SK-N-SH treated with all-trans-retinoic acid at 6 μM for 48 hours (cell line): ENCODE measurements at regions not wholly inside any gene's neighbourhood (a gene's known extent, or its start where the extent isn't known, plus 50 kb on each side); places are given as distances from the start of the nearest gene placed in this dataset.

Source experiments
- ATAC-seq: fragments of 200-7000 bp; cut with Tn5 transposase; 3 replicates; pipeline ENCODE4 v1.9.1; 2020; ENCODE audit warnings: mild to moderate bottlenecking, moderate library complexity
- ARNTL ChIP-seq: fragments of 450-650 bp; formaldehyde crosslinking; IDR thresholded peaks from 2 replicates; pipeline ENCODE4 v1.5.0; 2020; ENCODE audit warnings: low read depth, mild to moderate bottlenecking, moderate library complexity, borderline replicate concordance
- BACH2 ChIP-seq: fragments of 250-450 bp; sonication (Bioruptor Pico); IDR thresholded peaks from 2 replicates; pipeline ENCODE4 v1.9.0; 2021; ENCODE audit warnings: mild to moderate bottlenecking, borderline replicate concordance
- CSDC2 ChIP-seq: fragments of 250-450 bp; sonication (Bioruptor Pico); IDR thresholded peaks from 2 replicates; pipeline ENCODE4 v1.5.0; 2020; ENCODE audit warnings: mild to moderate bottlenecking, moderate library complexity
- ESRRG ChIP-seq: fragments of 250-450 bp; sonication (Bioruptor Pico); IDR thresholded peaks from 2 replicates; pipeline ENCODE4 v1.6.1; 2021; ENCODE audit warnings: mild to moderate bottlenecking
- GLIS3 ChIP-seq: fragments of 250-450 bp; sonication (Bioruptor Pico); IDR thresholded peaks from 2 replicates; pipeline ENCODE4 v1.5.0; 2020; ENCODE audit warnings: mild to moderate bottlenecking, moderate library complexity
- ISL1 ChIP-seq: fragments of 250-450 bp; sonication (Bioruptor Pico); IDR thresholded peaks from 2 replicates; pipeline ENCODE4 v2.1.2; 2022; ENCODE audit warnings: mild to moderate bottlenecking, moderate library complexity
- OSR1 ChIP-seq: fragments of 250-450 bp; sonication (Bioruptor Pico); IDR thresholded peaks from 2 replicates; pipeline ENCODE4 v1.8.0; 2022; ENCODE audit warnings: moderate library complexity, mild to moderate bottlenecking, inconsistent platforms
- PPARA ChIP-seq: fragments of 250-450 bp; sonication (Bioruptor Pico); IDR thresholded peaks from 2 replicates; pipeline ENCODE4 v1.5.0; 2020; ENCODE audit warnings: mild to moderate bottlenecking, borderline replicate concordance
- SNAI2 ChIP-seq: fragments of 250-450 bp; sonication (Bioruptor Pico); IDR thresholded peaks from 2 replicates; pipeline ENCODE4 v1.5.0; 2020; ENCODE audit warnings: mild to moderate bottlenecking, moderate library complexity
- TCF4 ChIP-seq: fragments of 250-450 bp; sonication (Bioruptor Pico); IDR thresholded peaks from 2 replicates; pipeline ENCODE4 v1.8.0; 2021; ENCODE audit warnings: mild to moderate bottlenecking, moderate library complexity, borderline replicate concordance
- TOX ChIP-seq: fragments of 250-450 bp; sonication (Bioruptor Pico); IDR thresholded peaks from 2 replicates; pipeline ENCODE4 v1.8.0; 2021; ENCODE audit warnings: mild to moderate bottlenecking, moderate library complexity, borderline replicate concordance
- ZC3H10 ChIP-seq: fragments of 250-450 bp; sonication (Bioruptor Pico); IDR thresholded peaks from 2 replicates; pipeline ENCODE4 v1.5.1; 2021; ENCODE audit warnings: mild to moderate bottlenecking, moderate library complexity
- ZFP3 ChIP-seq: fragments of 250-450 bp; sonication (Bioruptor Pico); IDR thresholded peaks from 2 replicates; pipeline ENCODE4 v1.5.0; 2020; ENCODE audit warnings: mild to moderate bottlenecking, moderate library complexity
- ZFP30 ChIP-seq: fragments of 450-650 bp; formaldehyde crosslinking; IDR thresholded peaks from 2 replicates; pipeline ENCODE4 v1.5.0; 2022; ENCODE audit warnings: mild to moderate bottlenecking, moderate library complexity
- ZNF565 ChIP-seq: fragments of 450-650 bp; formaldehyde crosslinking; conservative IDR thresholded peaks from 2 replicates; pipeline ENCODE4 v1.5.0; 2020; ENCODE audit warnings: low read depth, mild to moderate bottlenecking, moderate library complexity
- TF ChIP-seq, protein P1 (sequence below): fragments of 250-450 bp; sonication (Bioruptor Pico); IDR thresholded peaks from 2 replicates; pipeline ENCODE4 v1.5.0; 2020; ENCODE audit warnings: mild to moderate bottlenecking, moderate library complexity
- TF ChIP-seq, protein P2 (sequence below): fragments of 250-450 bp; sonication (Bioruptor Pico); IDR thresholded peaks from 2 replicates; pipeline ENCODE4 v1.5.1; 2021; ENCODE audit warnings: mild to moderate bottlenecking, moderate library complexity
- TF ChIP-seq, protein P3 (sequence below): fragments of 250-450 bp; sonication (Bioruptor Pico); IDR thresholded peaks from 2 replicates; pipeline ENCODE4 v1.8.0; 2021; ENCODE audit warnings: low read depth, mild to moderate bottlenecking, moderate library complexity, borderline replicate concordance

DNA sequence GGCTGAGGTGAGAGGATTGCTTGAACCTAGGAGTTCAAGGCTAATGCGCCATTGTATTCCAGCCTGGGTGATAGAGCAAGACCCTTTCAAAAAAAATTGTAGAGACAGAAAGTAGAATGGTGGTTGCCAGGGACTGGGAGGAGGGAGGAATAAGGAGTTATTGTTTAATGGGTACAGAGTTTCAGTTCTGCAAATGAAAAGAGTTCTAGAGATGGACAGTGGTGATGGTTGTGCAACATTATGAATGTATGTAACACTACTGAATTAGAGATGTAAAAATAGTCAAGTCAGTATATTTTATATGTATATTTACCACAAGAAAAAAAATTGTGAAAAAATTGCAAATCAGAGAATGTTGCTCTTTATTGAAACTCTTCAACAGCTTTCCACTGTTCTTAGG is 266.5 kb upstream of the NPY start:
- ATAC-seq: no peak
- TF ChIP-seq CSDC2 (CRISPR knock-in tag) (no peak), TCF4 (CRISPR knock-in tag) (no peak), ARNTL (CRISPR knock-in tag) (no peak), ZFP30 (CRISPR knock-in tag) (no peak)
- TF ChIP-seq, protein P1, sequence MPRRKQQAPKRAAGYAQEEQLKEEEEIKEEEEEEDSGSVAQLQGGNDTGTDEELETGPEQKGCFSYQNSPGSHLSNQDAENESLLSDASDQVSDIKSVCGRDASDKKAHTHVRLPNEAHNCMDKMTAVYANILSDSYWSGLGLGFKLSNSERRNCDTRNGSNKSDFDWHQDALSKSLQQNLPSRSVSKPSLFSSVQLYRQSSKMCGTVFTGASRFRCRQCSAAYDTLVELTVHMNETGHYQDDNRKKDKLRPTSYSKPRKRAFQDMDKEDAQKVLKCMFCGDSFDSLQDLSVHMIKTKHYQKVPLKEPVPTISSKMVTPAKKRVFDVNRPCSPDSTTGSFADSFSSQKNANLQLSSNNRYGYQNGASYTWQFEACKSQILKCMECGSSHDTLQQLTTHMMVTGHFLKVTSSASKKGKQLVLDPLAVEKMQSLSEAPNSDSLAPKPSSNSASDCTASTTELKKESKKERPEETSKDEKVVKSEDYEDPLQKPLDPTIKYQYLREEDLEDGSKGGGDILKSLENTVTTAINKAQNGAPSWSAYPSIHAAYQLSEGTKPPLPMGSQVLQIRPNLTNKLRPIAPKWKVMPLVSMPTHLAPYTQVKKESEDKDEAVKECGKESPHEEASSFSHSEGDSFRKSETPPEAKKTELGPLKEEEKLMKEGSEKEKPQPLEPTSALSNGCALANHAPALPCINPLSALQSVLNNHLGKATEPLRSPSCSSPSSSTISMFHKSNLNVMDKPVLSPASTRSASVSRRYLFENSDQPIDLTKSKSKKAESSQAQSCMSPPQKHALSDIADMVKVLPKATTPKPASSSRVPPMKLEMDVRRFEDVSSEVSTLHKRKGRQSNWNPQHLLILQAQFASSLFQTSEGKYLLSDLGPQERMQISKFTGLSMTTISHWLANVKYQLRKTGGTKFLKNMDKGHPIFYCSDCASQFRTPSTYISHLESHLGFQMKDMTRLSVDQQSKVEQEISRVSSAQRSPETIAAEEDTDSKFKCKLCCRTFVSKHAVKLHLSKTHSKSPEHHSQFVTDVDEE (CRISPR knock-in tag): no peak
- TF ChIP-seq, all 23 proteins: peak for 0

DNA sequence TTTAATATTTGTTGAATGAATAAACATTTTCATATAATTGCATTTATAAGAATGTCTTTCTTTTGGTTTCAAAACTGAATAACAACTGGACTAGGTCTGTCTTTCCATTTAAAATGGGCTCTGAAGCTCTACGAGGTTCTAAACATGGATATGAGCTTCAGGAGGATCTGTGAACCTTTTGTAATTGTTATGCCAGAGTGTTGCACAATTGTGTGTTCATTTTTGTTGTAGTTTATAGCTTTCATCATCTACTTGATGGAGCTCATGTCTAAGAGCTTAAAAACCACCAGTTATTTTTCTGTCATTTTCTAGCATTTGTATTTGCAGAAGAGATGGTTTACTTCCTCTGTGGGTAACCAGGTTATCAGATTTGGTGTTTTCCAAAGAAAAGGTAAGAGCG is 265.7 kb upstream of the NPY start:
- no peak for ATAC-seq
- TF ChIP-seq, protein P1 (CRISPR knock-in tag): no peak
- TF ChIP-seq, protein P2, sequence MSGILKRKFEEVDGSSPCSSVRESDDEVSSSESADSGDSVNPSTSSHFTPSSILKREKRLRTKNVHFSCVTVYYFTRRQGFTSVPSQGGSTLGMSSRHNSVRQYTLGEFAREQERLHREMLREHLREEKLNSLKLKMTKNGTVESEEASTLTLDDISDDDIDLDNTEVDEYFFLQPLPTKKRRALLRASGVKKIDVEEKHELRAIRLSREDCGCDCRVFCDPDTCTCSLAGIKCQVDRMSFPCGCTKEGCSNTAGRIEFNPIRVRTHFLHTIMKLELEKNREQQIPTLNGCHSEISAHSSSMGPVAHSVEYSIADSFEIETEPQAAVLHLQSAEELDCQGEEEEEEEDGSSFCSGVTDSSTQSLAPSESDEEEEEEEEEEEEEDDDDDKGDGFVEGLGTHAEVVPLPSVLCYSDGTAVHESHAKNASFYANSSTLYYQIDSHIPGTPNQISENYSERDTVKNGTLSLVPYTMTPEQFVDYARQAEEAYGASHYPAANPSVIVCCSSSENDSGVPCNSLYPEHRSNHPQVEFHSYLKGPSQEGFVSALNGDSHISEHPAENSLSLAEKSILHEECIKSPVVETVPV (CRISPR knock-in tag): no peak
- TF ChIP-seq OSR1 (CRISPR knock-in tag) (no peak), ZFP30 (CRISPR knock-in tag) (no peak), ZNF565 (CRISPR knock-in tag) (no peak), ZC3H10 (no peak), BACH2 (CRISPR knock-in tag) (no peak), CSDC2 (CRISPR knock-in tag) (no peak), ZFP3 (CRISPR knock-in tag) (no peak)
- TF ChIP-seq, protein P3, sequence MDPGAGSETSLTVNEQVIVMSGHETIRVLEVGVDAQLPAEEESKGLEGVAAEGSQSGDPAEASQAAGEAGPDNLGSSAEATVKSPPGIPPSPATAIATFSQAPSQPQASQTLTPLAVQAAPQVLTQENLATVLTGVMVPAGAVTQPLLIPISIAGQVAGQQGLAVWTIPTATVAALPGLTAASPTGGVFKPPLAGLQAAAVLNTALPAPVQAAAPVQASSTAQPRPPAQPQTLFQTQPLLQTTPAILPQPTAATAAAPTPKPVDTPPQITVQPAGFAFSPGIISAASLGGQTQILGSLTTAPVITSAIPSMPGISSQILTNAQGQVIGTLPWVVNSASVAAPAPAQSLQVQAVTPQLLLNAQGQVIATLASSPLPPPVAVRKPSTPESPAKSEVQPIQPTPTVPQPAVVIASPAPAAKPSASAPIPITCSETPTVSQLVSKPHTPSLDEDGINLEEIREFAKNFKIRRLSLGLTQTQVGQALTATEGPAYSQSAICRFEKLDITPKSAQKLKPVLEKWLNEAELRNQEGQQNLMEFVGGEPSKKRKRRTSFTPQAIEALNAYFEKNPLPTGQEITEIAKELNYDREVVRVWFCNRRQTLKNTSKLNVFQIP (CRISPR knock-in tag): no peak

DNA sequence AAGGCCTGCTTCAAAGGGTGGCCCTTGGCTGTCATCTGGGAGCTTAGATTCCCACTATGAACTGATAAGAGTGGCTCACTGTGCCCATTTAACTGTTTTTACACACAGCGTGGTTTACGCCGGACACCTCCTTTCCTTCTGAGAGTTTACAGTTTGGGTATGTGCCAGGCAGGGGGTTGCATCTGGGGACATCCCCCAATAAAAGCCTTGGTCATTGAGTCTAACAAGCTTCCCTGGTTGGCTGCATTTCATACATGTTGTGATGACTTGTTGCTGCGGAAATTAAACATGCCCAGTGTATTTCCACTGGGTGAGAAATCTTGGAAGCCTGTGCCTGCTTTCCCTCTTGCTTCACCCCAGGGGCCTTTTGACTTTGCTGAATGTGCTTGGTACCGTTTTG is 264.1 kb upstream of the NPY start:
- ATAC-seq: no peak
- no peak for TF ChIP-seq SNAI2 (CRISPR knock-in tag)
- TF ChIP-seq TOX (CRISPR knock-in tag): no peak
- no peak for TF ChIP-seq PPARA (CRISPR knock-in tag)
- TF ChIP-seq, protein P2 (CRISPR knock-in tag): no peak
- TF ChIP-seq ZFP30 (CRISPR knock-in tag): no peak
- no peak for TF ChIP-seq ESRRG (CRISPR knock-in tag)
- TF ChIP-seq ISL1 (CRISPR knock-in tag): no peak
- no peak for TF ChIP-seq GLIS3 (CRISPR knock-in tag)
- TF ChIP-seq ZC3H10: no peak
